NCI-H2227 (cell line): ENCODE measurements at regions not wholly inside any gene's neighbourhood (a gene's known extent, or its start where the extent isn't known, plus 50 kb on each side); places are given as distances from the start of the nearest gene placed in this dataset.

Source experiments
- DNase-seq: peaks from one replicate; lab custom pipeline; 2025; ENCODE audit not compliant: unreplicated experiment; lab: John Stamatoyannopoulos, UW

- no peak for DNase-seq
Observed at GRCh38 chr17:71966459-71967313, 154.1 kb upstream of the SOX9 start.

DNA sequence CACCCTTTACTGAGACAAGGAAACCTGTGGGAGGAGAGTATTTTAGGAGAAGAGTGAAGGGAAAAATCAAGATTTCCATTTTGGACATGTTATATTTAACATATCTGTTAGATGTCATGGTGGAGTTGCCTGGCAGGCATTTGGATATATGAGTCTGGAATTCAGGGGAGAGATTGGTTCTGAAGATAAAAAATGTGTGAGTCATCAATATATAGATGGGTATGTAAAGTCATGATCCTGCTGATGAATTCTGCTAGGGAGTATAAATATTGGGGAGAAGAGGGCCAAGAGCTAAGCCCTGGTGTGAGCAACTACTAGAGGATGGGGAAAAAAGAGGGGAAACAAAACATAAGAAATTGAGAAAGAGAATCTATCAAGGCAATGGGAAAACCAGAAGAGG is 151.3 kb upstream of the SOX9 start:
- DNase-seq, result no peak

GRCh38 chr17:71970312-71970711 is 150.5 kb upstream of the SOX9 start:
- DNase-seq, result no peak

DNA sequence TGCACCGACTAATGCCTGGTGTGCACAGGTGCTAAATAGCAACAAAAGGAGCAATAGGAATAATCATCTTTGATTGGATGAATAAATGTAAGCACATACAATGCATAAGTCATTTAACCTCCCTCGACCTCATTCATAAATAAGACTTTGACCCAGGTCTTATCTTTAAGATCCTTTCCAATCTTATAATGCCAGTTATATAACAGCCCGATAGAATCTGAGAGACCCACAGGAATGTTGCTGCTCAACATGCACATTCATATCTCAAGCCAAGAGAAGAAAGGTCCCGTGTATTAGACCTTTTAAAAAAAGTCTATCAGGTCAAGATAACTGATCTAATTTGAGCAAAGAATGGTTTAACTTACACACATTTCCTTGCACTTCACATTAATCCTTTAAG is 146.8 kb upstream of the SOX9 start:
- DNase-seq, result no peak

DNA sequence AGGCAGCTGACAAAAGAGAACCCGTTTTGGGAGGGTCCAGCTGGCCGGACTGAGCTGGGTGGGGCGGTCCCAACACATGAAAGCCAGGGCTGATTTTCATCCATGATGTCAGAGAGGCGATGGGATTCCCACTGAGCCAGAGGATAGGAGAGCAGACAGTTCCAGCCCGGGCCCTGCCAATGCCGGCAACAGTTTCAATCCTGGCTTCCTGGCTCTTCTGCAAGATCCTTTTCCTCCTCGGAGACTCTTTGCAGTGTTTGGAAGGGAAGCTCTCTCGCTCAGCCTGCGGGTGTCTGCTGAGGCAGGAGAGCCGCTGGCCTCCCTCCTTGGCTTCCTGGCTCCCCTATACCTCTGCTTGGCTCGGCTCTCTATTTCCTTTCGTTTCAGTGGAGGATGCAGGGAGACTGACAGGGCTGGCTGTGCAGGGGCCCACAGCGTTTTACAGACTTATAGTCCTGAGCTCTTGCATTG is 145.5 kb upstream of the SOX9 start:
- DNase-seq, result no peak

- no peak for DNase-seq
Observed at GRCh38 chr17:71976011-71976649, 144.7 kb upstream of the SOX9 start.

GRCh38 chr17:71978435-71978834 is 142.4 kb upstream of the SOX9 start:
- DNase-seq, result no peak

GRCh38 chr17:71980171-71980570 is 140.6 kb upstream of the SOX9 start:
- DNase-seq, result no peak

- DNase-seq, result no peak
Observed at GRCh38 chr17:71983828-71984227, 137.0 kb upstream of the SOX9 start.

- DNase-seq, result no peak
Observed at GRCh38 chr17:71985111-71986039, 135.4 kb upstream of the SOX9 start.

- no peak for DNase-seq
Observed at GRCh38 chr17:71986886-71987285, 133.9 kb upstream of the SOX9 start.

DNA sequence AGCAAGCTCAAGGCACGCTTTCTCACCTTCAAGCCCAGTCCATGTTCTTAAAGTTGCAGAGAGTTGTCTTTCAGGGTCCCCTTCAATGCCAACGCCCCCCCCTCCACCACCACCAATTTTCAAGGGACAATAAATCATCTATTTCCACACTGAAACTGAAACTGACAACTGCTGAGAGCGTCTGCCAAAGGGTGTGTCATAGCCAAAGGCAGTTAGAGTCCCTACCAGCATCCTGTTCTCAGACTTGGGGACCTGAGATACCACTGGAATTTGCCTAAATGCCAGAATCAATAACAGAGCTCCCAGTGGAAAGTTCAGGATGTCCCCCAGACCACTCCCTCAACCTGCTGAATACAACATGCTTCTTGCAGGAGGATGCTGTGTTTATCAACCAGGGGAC is 133.2 kb upstream of the SOX9 start:
- no peak for DNase-seq

DNA sequence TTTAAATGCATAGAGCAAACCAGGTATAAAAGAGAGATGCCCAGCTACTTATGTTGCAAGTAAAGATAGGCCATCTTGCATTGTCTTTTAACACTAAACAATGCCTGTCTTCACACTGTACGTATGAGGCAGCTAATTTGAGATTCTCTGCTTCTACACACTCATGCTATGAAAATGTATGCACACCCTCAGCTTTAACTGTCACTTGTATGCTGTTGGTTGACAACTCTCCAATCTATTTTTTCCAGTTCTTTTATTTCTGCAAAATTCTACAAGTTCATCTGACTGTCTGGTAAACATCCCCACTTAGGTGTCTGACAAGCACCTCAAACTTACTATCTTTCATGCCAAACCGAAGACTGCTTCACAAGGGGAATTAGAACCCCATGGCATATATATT is 131.7 kb upstream of the SOX9 start:
- DNase-seq, result no peak

- DNase-seq, result no peak
Observed at GRCh38 chr17:71993363-71993762, 127.5 kb upstream of the SOX9 start.

GRCh38 chr17:71995590-71995989 is 125.2 kb upstream of the SOX9 start:
- no peak for DNase-seq

DNA sequence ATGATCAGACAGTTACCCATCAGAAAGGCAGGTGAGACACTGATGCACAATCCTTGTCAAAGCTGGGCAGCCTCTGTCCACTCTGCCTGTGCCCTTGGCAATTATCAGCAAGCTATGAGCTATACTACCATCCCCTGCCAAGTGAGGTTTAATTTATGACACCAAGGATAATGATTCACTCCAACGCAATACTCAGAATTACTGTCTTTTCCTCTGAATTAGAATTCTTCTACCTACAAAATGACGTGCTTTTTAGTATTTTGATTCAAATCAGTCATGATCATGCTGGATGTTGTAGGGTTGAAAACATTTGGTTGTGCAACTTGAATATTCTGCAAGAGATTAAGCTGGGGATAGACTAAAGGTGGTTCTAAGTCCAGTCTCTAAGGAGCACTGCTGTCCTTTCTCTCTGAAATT is 116.8 kb upstream of the SOX9 start:
- no peak for DNase-seq

- no peak for DNase-seq
Observed at GRCh38 chr17:72004611-72005331, 116.0 kb upstream of the SOX9 start.

DNA sequence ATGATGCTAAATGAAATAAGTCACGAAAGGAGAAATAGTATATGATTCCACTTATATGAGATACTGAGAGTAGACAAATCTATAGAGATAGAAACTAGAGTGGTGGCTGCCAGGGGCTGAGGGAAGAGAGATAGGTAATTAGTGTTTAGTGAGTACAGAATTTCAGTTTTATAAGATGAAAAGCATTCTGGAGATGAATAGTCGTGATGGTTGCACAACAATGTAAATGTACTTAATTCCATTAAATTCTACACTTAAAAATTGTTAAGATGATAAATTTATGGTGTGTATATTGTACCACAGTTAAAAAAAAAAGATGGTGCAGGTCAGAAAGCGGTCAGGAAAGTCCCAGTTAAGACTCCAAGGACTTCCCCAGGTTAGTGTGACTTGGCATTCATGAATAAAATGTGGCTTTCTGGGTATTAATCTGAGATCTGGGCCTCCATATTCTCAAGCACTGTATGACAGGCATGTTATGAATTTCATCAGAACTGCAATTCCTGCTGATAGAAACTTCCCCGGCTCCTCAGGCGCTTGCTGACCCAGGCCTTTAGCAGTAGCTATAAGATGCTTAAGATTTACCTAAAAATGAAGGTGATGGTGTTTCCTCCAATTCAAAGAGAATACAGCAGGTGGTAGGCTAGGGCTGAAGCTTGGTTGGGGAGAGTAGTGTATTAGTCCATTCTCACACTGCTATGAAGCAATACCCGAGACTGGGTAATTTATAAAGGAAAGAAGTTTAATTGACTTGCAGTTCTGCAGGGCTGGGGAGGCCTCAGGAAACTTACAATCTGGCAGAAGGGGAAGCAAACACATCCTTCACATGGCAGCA is 115.3 kb upstream of the SOX9 start:
- no peak for DNase-seq

- DNase-seq, result no peak
Observed at GRCh38 chr17:72008236-72008876, 112.5 kb upstream of the SOX9 start.
